ENCODE measurements at regions not wholly inside any gene's neighbourhood (a gene's known extent, or its start where the extent isn't known, plus 50 kb on each side); places are given as distances from the start of the nearest gene placed in this dataset.

DNA sequence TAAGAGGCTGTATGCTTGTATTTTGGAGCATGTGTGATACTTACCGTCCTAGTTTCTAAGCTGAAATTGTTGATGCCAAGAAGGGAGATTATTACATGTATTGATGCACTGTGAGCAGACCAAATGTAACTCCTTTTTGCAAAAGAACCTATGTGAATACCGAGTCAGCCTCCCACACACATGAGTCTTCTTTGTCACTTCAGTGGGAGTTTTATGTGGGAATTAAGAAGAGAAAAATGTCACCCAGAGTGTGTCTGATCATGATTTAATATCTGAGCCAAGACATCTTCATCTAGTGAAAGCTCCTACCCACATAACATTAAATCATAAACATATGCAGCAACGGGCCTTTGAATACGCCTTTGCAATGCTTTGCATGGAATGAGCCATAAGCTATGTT is 380.3 kb upstream of the ACTBL2 start:
- TF ChIP-seq MXI1 (IDR thresholded peaks at IDR 0.05; ENCODE audit: low read depth, low read length) (no peak), FOXJ3 (CRISPR knock-in tag; IDR thresholded peaks at IDR 0.05) (no peak), POLR2AphosphoS5 (IDR thresholded peaks at IDR 0.05; ENCODE audit: low read depth, low read length) (no peak), YY1 (IDR thresholded peaks at IDR 0.05; ENCODE audit: low read depth) (no peak)
- TF ChIP-seq, protein P1, sequence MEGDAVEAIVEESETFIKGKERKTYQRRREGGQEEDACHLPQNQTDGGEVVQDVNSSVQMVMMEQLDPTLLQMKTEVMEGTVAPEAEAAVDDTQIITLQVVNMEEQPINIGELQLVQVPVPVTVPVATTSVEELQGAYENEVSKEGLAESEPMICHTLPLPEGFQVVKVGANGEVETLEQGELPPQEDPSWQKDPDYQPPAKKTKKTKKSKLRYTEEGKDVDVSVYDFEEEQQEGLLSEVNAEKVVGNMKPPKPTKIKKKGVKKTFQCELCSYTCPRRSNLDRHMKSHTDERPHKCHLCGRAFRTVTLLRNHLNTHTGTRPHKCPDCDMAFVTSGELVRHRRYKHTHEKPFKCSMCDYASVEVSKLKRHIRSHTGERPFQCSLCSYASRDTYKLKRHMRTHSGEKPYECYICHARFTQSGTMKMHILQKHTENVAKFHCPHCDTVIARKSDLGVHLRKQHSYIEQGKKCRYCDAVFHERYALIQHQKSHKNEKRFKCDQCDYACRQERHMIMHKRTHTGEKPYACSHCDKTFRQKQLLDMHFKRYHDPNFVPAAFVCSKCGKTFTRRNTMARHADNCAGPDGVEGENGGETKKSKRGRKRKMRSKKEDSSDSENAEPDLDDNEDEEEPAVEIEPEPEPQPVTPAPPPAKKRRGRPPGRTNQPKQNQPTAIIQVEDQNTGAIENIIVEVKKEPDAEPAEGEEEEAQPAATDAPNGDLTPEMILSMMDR (IDR thresholded peaks at IDR 0.05): no peak
- TF ChIP-seq, protein P2, sequence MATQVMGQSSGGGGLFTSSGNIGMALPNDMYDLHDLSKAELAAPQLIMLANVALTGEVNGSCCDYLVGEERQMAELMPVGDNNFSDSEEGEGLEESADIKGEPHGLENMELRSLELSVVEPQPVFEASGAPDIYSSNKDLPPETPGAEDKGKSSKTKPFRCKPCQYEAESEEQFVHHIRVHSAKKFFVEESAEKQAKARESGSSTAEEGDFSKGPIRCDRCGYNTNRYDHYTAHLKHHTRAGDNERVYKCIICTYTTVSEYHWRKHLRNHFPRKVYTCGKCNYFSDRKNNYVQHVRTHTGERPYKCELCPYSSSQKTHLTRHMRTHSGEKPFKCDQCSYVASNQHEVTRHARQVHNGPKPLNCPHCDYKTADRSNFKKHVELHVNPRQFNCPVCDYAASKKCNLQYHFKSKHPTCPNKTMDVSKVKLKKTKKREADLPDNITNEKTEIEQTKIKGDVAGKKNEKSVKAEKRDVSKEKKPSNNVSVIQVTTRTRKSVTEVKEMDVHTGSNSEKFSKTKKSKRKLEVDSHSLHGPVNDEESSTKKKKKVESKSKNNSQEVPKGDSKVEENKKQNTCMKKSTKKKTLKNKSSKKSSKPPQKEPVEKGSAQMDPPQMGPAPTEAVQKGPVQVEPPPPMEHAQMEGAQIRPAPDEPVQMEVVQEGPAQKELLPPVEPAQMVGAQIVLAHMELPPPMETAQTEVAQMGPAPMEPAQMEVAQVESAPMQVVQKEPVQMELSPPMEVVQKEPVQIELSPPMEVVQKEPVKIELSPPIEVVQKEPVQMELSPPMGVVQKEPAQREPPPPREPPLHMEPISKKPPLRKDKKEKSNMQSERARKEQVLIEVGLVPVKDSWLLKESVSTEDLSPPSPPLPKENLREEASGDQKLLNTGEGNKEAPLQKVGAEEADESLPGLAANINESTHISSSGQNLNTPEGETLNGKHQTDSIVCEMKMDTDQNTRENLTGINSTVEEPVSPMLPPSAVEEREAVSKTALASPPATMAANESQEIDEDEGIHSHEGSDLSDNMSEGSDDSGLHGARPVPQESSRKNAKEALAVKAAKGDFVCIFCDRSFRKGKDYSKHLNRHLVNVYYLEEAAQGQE (IDR thresholded peaks at IDR 0.05; ENCODE audit: low read depth, low read length): no peak
